A549 (cell line): ENCODE measurements at regions not wholly inside any gene's neighbourhood (a gene's known extent, or its start where the extent isn't known, plus 50 kb on each side); places are given as distances from the start of the nearest gene placed in this dataset.

Experiments
- BHLHE40 ChIP-seq: IDR thresholded peaks from 2 replicates; pipeline ENCODE4 v1.6.1; 2012; ENCODE audit warnings: low read depth, low read length, inconsistent platforms
- CEBPB ChIP-seq, 2 experiments: fragments of >200 bp in 1 of 2; sonication (Bioruptor Twin) in 1 of 2; formaldehyde crosslinking in 1 of 2; IDR thresholded peaks; 2 replicates each; pipeline ENCODE4 v1.6.1; 2012 to 2016
- EHMT2 ChIP-seq: fragments of 200-600 bp; sonication (generic); IDR thresholded peaks from 2 replicates; pipeline ENCODE4 v1.6.1; 2016; ENCODE audit warnings: antibody characterized with exemption, low read depth, mild to moderate bottlenecking, moderate library complexity
- EP300 ChIP-seq, 2 experiments: fragments of >200 bp; sonication (Bioruptor Twin); formaldehyde crosslinking; IDR thresholded peaks; 2 replicates in 1 of 2; 3 replicates in 1 of 2; pipeline ENCODE4 v1.6.1; 2016 to 2017
- MYC ChIP-seq: IDR thresholded peaks from 2 replicates; pipeline ENCODE4 v1.6.1; 2012; ENCODE audit warnings: mild to moderate bottlenecking, inconsistent platforms, low read length, improper control_type of control experiment, borderline replicate concordance
- RAD21 ChIP-seq, 2 experiments: fragments of >200 bp in 1 of 2; sonication (Bioruptor Twin) in 1 of 2; formaldehyde crosslinking in 1 of 2; IDR thresholded peaks in 1 of 2; conservative IDR thresholded peaks in 1 of 2; 2 replicates in 1 of 2; 3 replicates in 1 of 2; pipeline ENCODE4 v1.6.1; 2012 to 2018; ENCODE audit warnings: inconsistent platforms in 1 of 2
- RCOR1 ChIP-seq: fragments of 150-350 bp; IDR thresholded peaks from 2 replicates; pipeline ENCODE4 v1.6.1; 2014; ENCODE audit warnings: antibody characterized with exemption, low read length, low read depth
- RFX5 ChIP-seq: fragments of 450-650 bp; IDR thresholded peaks from 2 replicates; pipeline ENCODE4 v1.7.1; 2014; ENCODE audit warnings: antibody characterized with exemption, mild to moderate bottlenecking, moderate library complexity
- TF ChIP-seq, protein P1 (sequence below): fragments of >200 bp; sonication (Bioruptor Twin); formaldehyde crosslinking; IDR thresholded peaks from 3 replicates; pipeline ENCODE4 v1.5.1; 2016
- TF ChIP-seq, protein P2 (sequence below): fragments of 200-600 bp; sonication (generic); IDR thresholded peaks from 2 replicates; pipeline ENCODE4 v1.6.1; 2016; ENCODE audit warnings: antibody characterized with exemption, mild to moderate bottlenecking, moderate library complexity

DNA sequence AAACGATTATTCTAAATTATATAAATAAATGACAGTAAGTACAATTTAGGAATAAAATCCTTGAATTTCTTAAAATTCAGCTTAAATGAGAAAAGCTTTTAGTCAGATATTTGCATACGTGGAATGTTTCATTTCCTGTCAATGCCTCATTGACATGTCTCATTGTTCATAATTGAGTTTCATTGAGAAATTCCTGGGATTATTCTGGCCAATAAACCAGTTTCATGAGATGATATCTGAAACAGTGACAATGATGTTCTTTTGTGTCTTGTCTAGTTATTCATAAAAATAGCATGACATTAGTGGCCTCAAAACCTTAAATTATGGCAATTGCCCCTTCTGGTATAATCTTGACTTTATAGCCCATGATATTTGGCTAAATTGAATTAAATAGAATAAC lies 95.8 kb downstream of the DKK1 start:
- TF ChIP-seq CEBPB (IDR thresholded peaks at IDR 0.05) = no peak
- TF ChIP-seq RAD21 (conservative IDR thresholded peaks at IDR 0.05 in 1 of 2, IDR thresholded peaks at IDR 0.05 in 1 of 2) = no peak
- TF ChIP-seq MYC = no peak
- TF ChIP-seq, protein P1, sequence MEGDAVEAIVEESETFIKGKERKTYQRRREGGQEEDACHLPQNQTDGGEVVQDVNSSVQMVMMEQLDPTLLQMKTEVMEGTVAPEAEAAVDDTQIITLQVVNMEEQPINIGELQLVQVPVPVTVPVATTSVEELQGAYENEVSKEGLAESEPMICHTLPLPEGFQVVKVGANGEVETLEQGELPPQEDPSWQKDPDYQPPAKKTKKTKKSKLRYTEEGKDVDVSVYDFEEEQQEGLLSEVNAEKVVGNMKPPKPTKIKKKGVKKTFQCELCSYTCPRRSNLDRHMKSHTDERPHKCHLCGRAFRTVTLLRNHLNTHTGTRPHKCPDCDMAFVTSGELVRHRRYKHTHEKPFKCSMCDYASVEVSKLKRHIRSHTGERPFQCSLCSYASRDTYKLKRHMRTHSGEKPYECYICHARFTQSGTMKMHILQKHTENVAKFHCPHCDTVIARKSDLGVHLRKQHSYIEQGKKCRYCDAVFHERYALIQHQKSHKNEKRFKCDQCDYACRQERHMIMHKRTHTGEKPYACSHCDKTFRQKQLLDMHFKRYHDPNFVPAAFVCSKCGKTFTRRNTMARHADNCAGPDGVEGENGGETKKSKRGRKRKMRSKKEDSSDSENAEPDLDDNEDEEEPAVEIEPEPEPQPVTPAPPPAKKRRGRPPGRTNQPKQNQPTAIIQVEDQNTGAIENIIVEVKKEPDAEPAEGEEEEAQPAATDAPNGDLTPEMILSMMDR = no peak
- TF ChIP-seq RCOR1 = no peak
- TF ChIP-seq BHLHE40 = no peak
- no peak for TF ChIP-seq EHMT2
- TF ChIP-seq, protein P2, sequence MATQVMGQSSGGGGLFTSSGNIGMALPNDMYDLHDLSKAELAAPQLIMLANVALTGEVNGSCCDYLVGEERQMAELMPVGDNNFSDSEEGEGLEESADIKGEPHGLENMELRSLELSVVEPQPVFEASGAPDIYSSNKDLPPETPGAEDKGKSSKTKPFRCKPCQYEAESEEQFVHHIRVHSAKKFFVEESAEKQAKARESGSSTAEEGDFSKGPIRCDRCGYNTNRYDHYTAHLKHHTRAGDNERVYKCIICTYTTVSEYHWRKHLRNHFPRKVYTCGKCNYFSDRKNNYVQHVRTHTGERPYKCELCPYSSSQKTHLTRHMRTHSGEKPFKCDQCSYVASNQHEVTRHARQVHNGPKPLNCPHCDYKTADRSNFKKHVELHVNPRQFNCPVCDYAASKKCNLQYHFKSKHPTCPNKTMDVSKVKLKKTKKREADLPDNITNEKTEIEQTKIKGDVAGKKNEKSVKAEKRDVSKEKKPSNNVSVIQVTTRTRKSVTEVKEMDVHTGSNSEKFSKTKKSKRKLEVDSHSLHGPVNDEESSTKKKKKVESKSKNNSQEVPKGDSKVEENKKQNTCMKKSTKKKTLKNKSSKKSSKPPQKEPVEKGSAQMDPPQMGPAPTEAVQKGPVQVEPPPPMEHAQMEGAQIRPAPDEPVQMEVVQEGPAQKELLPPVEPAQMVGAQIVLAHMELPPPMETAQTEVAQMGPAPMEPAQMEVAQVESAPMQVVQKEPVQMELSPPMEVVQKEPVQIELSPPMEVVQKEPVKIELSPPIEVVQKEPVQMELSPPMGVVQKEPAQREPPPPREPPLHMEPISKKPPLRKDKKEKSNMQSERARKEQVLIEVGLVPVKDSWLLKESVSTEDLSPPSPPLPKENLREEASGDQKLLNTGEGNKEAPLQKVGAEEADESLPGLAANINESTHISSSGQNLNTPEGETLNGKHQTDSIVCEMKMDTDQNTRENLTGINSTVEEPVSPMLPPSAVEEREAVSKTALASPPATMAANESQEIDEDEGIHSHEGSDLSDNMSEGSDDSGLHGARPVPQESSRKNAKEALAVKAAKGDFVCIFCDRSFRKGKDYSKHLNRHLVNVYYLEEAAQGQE = no peak
- TF ChIP-seq EP300 (IDR thresholded peaks at IDR 0.05) = no peak
- TF ChIP-seq RFX5 = no peak
